HG02870 (cell line): ENCODE measurements at regions not wholly inside any gene's neighbourhood (a gene's known extent, or its start where the extent isn't known, plus 50 kb on each side); places are given as distances from the start of the nearest gene placed in this dataset.

Experiments
- ATAC-seq: cut with Tn5 transposase; IDR thresholded peaks from one replicate; pipeline ENCODE4 v1.9.1; 2021; ENCODE audit warnings: mild to moderate bottlenecking, moderate library complexity; ENCODE audit not compliant: unreplicated experiment

- no peak for ATAC-seq
Observed at GRCh38 chr7:94222516-94222915, 172.2 kb upstream of the COL1A2 start.

- ATAC-seq, result no peak
Observed at GRCh38 chr7:94223375-94224084, 171.2 kb upstream of the COL1A2 start.

GRCh38 chr7:94228223-94228622 lies 166.5 kb upstream of the COL1A2 start:
- no peak for ATAC-seq

GRCh38 chr7:94228678-94229077 lies 166.0 kb upstream of the COL1A2 start:
- no peak for ATAC-seq

- ATAC-seq, result peak; percentile 65
Observed at GRCh38 chr7:94231305-94231704, 163.4 kb upstream of the COL1A2 start.

GRCh38 chr7:94236960-94237359 lies 157.7 kb upstream of the COL1A2 start:
- no peak for ATAC-seq

GRCh38 chr7:94237417-94237816 lies 157.3 kb upstream of the COL1A2 start:
- ATAC-seq, result no peak

- ATAC-seq, result no peak
Observed at GRCh38 chr7:94239661-94240234, 154.9 kb upstream of the COL1A2 start.

GRCh38 chr7:94240902-94241301 lies 153.8 kb upstream of the COL1A2 start:
- ATAC-seq, result no peak

- ATAC-seq, result no peak
Observed at GRCh38 chr7:94241402-94241925, 153.2 kb upstream of the COL1A2 start.

GRCh38 chr7:94243066-94243711 lies 151.5 kb upstream of the COL1A2 start:
- no peak for ATAC-seq

- ATAC-seq, result no peak
Observed at GRCh38 chr7:94244760-94245159, 149.9 kb upstream of the COL1A2 start.

- no peak for ATAC-seq
Observed at GRCh38 chr7:94245500-94245899, 149.2 kb upstream of the COL1A2 start.

GRCh38 chr7:94247970-94248369 lies 146.7 kb upstream of the COL1A2 start:
- no peak for ATAC-seq

GRCh38 chr7:94249631-94250030 lies 145.1 kb upstream of the COL1A2 start:
- ATAC-seq, result no peak

- ATAC-seq, result no peak
Observed at GRCh38 chr7:94250124-94250523, 144.6 kb upstream of the COL1A2 start.

- ATAC-seq, result no peak
Observed at GRCh38 chr7:94250987-94251386, 143.7 kb upstream of the COL1A2 start.

- ATAC-seq, result no peak
Observed at GRCh38 chr7:94252124-94252523, 142.6 kb upstream of the COL1A2 start.

- ATAC-seq, result no peak
Observed at GRCh38 chr7:94252971-94253370, 141.7 kb upstream of the COL1A2 start.

GRCh38 chr7:94253686-94254085 lies 141.0 kb upstream of the COL1A2 start:
- peak; percentile 54 for ATAC-seq

GRCh38 chr7:94258418-94259300 lies 136.0 kb upstream of the COL1A2 start:
- no peak for ATAC-seq
